COLO668 (cell line): ENCODE measurements at regions not wholly inside any gene's neighbourhood (a gene's known extent, or its start where the extent isn't known, plus 50 kb on each side); places are given as distances from the start of the nearest gene placed in this dataset.
"Not testable (repeated sequence)": the region's sequence is repeated elsewhere in the genome, so short reads cannot be mapped to it uniquely, and the experiment has no call there.

Source experiments
- DNase-seq: peaks from one replicate; lab custom pipeline; 2025; ENCODE audit not compliant: unreplicated experiment; lab: John Stamatoyannopoulos, UW

DNA sequence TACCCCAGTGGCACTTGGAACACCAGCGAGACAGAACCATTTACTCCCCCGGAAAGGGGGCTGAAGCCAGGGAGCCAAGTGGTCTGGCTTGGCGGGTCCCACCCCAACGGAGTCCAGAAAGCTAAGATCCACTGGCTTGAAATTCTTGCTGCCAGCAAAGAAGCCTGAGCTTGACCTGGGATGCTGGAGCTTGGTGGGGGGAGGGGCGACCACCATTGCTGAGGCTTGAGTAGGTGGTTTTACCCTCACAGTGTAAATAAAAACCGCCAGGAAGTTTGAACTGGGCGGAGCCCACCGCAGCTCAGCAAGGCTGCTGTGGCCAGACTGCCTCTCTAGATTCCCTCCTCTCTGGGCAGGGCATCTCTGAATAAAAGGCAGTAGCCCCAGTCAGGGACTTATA lies 62.8 kb downstream of the RPS24 start:
- DNase-seq: not testable (repeated sequence)

DNA sequence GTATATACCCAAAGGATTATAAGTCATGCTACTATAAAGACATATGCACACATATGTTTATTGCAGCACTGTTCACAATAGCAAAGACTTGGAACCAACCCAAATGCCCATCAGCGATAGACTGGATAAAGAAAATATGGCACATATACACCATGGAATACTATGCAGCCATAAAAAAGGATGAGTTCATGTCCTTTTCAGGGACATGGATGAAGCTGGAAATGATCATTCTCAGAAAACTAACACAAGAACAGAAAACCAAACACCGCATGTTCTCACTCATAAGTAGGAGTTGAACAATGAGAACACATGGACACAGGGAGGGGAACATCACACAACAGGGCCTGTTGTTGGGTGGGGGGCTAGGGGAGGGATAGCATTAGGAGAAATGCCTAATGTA lies 68.9 kb downstream of the RPS24 start:
- not testable (repeated sequence) for DNase-seq

DNA sequence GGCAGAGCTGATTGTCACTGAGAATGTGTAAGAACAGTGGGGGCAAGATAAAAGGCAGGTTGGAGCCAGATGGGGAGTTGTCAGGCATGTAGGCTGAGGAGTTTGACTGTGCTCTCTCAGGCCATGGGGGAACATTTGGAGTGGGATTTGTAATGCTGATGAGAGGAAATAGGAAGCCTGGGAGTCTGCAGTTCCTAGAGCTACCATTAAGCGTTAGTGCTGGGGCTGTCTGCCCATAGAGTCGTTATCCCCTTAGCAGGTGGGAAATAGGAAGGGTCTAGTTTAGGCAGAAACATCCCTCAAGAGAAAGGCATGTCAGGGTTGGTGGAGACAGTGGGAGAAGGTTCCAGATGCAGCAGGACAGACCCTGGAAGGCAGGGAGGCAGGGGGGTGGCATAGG lies 75.5 kb downstream of the RPS24 start:
- no peak for DNase-seq

DNA sequence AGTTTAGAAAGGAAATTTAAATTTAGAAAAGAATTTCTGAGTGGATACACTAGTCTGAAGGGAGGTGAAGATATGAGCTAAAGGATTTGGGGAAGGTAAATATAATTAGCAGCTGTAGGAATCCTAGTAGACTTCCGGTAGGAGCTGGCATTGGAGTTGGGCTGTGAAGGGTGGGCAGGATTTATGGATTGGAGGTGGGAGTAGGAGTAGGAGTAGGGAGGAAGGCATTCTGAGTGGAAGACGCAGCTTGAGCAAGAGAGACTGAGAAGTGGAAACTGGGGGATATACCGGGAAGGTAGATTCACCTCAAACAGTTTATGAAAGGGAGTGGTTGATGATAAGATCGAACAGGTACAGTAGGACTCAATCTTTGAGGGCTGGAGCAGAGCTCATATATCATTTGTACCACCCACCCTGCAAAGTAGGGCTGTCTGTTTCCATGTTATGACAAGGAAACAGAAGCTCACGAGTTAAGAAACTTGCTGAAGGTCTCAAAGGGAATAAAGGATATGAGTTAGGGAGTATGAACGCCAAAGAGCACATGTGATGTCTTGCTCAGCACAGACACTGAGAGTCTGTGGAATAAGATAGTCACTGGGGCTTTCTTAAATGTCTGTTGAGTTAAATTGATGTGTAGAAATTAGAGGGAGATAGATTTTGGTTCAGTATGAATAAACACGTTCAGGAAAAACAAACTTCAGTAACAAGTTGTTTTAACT lies 81.6 kb downstream of the RPS24 start:
- no peak for DNase-seq

DNA sequence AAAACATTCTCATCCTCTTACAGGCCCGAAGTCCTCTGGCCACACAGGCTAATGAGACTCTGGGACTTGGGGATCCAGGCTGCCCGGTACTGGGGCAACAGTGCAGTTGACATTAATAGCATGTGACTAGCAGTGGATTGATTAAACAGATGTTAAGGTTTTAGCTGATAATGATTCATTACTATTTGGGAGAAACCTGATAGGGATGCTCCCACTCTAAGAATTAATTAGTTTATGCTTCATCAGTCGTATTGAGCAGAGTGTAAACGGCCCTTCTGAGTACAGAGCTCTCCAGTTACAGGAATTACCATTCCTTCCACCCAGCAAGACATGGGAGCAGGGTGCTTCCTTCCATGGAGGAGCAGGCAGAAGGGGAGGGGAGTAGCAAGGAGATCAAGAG lies 82.7 kb downstream of the RPS24 start:
- no peak for DNase-seq

DNA sequence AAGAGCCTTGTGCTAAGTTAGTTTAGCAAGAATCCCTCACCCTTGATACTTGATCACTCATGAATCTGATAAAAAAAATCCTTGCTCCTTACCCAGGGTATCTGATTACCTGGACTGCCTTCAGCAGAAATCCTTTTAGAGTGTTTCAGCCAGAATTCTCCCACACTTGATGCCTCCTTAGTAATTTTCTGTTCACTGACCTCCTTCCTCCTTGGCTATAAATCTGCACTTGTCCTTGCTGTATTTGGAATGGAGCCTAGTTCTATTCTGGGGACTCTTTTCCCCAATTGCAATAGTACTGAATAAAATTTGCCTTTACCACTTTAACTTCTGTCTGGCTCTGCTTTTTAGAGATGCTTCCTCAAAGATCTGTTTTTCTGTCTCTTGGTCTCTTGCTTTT lies 84.9 kb downstream of the RPS24 start:
- no peak for DNase-seq

DNA sequence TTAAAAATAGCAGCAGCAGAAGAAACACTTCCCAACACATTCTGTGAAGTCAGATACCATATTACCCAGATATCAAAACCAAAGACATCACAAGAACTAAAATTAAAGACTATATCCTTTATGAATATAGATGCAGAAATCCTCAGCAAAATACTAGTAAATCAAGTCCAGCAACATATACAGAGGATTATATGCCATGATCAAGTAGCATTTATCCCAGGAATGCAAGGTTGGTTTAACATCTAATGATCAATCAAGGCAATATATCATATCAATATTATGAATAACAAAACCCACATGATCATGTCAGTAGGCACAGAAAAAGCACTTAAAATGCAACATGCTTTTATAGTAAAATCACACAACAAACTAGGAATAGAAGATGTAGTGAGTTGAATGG lies 88.1 kb downstream of the RPS24 start:
- no peak for DNase-seq

DNA sequence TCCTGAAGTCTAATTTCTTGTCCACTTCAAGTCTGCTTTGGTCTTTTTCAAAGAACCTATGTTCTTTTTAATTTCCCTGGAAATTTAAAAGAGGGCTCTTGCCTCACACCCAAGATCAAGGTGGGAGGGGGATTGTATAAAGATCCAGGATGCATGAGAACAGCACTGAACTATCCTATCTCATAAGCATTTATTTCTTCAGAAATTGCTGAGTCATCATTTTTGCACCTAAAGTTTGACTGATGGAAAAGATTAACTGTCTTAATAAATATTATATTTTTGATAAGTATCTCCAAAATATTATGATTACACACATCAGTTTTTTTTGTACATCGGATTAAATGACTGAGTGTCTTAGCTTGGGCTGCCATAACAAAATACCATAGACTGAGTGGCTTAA lies 90.5 kb downstream of the RPS24 start:
- DNase-seq: no peak

DNA sequence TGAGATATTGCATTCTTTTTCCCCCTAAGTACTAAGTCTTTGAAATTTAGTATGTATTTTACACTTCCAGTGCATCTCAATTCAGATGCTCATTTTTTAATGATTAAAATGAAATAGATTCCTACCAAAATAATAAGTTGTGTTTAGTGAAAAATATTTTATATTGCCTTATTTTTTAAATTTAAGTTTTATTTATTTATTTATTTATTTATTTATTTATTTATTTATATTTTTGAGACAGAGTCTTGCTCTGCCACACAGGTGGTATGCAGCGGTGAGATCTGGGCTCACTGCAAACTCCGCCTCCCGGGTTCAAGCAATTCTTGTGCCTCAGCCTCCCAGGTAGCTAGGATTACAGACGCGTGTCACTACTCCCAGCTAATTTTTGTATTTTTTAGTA lies 95.5 kb downstream of the RPS24 start:
- DNase-seq: no peak

DNA sequence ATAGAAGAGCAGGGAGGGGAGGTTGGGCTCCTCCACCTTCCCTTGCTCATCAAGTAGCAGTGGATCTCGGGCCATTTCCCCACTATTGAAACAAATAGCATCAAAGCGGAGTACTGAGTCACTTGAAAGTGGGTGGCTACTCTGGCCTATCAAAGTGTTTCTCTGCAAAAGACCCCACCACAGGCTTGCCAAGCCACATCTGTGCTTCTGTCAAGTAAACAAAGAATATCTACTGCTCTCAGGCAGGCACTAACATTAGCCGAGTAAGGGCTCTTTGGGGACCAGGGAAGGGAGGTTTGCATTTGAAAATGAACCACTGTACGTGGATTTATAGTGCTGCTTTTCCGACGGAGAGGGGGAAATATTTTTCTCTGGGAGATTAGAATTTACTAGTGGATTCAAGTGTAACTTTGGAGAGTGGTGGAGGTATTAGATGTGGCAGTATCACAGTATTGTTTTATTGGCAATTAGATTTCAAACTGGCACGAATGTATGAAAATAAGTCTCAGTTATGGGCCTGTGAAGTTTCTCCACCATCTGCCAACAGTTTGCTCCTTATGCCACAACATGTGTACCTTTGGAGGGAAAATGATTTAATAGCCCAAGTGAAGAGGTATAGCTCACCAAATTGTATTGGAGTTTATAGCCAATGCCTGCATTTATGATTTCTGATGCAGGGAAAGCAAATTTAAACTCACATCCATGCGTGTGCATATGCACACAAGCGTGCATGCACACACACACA lies 97.5 kb downstream of the RPS24 start:
- DNase-seq: no peak

DNA sequence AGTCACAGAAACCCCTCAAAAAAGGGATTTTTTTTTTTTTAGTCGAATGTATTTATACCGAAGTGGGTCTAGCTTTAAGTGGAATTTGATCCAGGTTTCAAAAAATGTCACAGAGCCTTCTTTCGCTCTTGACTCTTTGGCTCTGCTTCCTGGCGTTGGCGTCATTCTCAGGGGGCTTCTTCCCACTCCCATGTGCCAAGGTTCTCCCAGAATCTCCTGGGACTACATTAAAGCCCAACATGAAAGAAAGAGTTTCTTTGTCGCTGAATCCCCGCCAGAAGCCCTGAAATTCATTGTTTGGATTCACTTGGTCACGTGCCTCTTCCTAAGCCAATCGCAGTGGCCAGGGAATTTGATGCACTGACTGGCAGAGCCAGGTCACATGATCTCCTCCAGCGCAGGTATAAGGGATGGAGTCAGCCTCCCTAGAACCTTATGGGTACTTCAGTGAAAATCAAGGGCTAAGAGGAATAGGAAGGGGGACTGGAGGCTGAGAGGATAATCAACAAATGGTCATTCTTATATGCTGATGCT lies 101.2 kb downstream of the RPS24 start:
- no peak for DNase-seq

DNA sequence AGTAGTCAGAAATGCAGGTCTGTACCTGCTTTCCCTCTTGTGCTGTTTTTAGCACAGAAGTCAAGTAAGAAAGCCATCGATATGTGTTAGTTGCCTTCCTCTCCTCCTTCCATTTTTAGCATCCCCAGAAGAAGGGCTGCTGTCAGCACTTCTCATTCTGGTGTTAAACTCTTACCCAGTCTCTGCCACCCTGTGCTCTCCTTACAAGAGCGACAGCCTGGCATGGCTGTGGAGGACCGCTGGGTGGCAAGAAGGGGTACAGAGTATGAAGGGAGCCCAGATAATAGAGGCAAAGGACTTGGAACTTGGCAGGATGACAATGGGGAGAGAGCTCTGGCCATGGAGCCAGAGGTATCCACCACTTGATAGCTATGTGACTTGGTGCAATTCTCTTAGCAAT lies 103.5 kb downstream of the RPS24 start:
- no peak for DNase-seq

DNA sequence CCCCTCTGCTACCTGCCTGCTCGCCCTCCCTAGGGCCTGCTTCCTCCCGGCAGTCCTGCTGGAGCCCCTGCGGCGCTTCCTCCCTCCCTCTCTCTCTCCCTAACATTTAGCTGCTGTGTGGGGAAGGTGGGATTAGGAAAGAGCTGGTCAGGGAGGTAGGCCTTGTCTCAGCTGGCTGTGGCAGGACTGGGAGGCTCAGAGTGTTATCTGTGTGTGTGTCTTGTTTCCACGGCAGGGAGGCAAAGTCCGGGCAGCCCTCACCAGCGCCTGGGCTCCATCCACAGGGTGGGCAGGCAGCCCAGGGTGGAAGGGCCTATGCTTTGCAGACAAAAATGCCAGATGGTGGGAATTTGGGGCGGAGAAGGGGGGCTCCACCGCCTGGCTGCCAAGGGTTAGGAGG lies 105.7 kb downstream of the RPS24 start:
- DNase-seq: no peak

DNA sequence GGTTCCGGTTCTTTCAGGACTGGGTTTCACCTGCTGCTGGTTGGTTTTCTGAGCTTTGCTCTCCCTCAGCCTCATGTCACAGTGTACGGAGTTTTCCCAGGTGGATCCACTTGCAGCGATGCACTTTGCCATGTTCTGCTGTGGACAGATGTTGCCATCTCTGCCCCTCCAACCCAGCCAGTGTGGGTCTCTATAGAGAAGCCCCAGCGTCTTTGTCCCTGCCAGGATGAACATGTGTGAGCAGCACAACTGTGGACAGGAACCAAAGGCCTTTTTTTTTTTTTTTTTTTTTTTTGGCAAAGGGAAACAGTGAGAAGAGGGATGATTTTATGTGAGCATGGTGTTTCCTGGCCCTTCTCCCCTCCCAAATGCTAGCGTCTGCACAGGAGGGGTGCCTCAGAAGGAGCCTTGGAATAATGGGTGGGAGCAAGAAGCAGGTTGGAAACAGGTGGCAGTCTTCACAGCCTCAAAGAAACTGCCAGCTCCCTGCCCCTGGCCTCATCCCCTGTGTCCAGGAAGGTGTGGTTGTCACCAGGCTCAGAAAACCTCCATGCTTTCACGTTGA lies 106.5 kb downstream of the RPS24 start:
- DNase-seq: no peak

DNA sequence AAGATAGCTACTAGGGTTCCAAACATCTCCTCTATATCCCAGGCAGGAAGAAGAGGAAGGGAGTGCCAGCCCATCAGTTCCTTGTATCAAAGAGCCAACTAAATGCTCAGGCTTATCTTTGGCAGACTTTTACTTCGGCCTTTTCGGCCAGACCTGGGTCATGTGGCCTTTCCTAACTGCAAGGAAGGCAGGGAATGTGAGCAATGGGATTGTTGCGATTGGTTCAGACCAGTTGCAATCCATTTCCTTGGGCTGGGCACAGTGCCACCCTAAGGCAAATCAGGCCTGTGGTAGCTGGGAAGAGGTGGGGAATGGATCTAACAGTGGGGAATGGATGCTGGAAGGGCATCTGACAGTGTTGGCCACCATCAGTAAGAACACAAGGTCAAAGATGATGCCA lies 109.9 kb downstream of the RPS24 start:
- no peak for DNase-seq

DNA sequence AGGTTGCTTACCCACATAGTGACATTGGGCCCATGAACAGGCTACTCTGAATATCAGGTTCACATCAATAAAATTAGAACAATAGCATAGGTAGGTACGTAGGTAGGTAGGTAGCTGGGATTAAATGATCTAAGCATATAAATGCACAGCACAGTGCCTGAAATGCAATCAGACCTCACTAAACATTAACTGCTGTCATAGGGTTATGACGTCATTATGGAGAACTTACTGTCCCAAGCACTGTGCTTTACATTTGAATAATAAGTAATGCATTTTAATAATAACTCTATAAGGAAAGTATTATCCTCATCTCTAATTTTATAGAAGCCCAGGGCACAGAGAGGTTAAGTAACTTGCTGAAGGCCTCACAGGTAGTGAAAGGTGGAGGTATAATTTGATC lies 112.5 kb downstream of the RPS24 start:
- DNase-seq: no peak

DNA sequence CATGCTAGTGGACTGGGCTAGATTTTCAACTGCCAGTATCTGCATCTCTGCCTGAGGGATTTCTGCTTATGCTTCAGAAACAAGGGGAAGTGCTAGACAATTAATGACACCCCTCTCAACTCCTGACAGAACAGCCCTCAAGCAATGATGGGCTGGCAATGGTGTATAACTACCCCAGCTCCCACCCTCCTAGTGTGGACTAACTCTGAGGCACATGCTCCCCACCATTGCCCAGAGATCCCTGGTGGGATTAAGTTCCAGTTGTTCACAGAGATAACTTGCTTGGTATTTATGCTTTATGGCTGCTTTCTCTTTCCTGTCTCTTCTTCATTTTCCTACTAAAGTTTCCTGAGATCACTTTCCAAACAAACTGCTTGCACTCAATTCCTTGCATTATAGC lies 113.5 kb downstream of the RPS24 start:
- no peak for DNase-seq

DNA sequence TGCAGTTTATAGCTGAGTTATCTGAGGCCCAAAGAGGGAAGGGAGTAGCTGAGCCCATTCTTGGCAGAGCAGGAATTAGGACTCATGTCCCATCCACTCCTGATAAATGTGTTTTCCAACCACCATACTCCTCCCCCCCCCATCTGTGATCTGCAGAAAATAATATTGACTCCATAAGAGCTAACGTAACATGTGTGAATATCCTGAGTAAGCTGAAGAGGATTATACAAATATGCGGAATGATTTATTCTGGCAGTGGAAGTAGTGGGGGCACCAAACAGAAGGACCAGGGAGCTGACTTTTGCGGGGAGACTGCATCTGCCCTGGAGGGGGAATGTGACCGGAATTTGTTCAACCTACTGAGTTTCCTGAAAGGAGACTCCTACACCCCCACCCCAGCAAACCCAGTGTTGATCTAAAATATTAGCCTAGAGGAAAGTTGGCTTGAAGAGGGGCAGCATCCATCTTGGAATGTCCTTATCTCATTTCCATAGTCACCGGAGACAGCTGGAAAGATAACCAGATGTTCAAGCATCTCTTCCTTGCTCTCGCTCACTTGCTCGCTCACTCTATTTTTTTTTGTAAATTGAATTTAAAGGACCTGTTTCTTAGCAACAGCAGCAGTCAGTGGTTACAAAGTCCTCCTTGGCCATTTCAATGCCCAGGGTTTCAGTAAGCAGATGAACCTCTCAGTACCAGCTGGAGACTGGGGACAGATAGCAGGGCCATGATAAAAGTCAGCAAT lies 114.7 kb downstream of the RPS24 start:
- DNase-seq: no peak

DNA sequence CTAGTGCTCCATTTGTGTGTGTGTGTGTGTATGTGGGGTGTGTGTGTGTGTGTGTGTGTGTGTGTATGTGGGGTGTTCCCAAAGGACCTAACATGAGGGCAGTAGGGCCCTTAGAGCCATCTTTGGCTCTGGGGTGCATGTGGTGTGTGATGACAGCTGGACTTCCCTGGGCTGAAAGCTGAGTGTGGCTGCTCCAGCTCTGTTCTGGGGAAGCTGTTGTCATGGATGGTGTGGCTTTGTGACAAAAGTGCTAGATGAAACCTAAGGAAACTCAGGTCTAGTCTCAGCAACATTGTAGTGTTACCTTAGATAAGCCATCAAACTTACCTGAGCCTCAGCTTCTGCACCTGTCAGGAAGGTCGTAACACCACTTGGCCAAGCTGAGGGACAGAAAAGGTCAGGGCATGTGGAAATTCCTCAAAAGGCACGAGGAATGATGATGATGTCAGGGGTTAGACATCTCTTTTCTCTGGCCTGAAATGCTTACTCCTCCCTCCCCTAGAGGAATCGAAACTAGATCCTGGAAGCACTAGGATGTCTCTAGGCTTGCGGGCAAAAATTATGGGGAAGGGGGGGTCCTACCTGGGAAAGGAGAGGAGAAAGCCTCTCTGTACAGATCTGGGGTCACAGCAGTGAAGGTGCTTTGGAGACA lies 115.4 kb downstream of the RPS24 start:
- no peak for DNase-seq

DNA sequence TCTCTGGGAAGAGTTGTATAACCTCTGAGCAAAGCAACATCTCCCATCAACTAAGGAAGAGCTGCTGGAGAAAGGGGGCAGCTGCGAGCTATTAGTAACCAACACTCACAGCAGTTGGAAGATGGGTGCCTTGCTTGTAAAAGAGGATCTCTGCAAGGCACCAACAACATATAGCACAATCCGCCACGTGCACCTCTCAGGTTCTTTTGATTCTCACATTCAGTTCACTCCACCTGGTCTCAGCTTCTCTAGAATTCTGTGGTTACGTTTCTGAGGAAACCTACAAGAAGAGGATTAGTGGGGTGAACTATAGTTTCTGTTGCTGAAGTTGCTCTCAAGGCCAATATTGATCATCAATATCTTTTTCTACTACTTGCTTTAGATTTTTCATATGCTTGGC lies 117.1 kb downstream of the RPS24 start:
- no peak for DNase-seq

DNA sequence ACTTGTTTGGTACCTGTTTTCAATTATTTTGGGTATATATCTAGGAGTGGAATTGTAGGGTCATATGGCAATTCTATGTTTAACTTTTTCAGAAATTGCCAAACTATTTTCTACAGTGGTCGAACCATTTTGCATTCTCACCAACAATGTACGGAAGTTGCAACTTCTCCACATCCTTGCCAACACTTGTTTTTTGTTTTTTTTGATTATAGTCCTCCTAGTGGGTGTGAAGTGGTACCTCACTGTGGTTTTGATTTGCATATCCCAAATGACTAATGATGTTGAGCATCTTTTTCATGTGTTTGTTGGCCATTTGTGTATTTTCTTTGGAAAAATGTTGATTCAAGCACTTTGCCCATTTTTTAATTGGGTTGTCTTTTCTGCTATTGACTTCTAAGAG lies 122.1 kb downstream of the RPS24 start:
- no peak for DNase-seq
